HG02884 (cell line): ENCODE measurements at regions not wholly inside any gene's neighbourhood (a gene's known extent, or its start where the extent isn't known, plus 50 kb on each side); places are given as distances from the start of the nearest gene placed in this dataset.

Experiments
- ATAC-seq: cut with Tn5 transposase; IDR thresholded peaks from one replicate; pipeline ENCODE4 v1.9.1; 2021; ENCODE audit warnings: mild to moderate bottlenecking, moderate library complexity; ENCODE audit not compliant: unreplicated experiment

DNA sequence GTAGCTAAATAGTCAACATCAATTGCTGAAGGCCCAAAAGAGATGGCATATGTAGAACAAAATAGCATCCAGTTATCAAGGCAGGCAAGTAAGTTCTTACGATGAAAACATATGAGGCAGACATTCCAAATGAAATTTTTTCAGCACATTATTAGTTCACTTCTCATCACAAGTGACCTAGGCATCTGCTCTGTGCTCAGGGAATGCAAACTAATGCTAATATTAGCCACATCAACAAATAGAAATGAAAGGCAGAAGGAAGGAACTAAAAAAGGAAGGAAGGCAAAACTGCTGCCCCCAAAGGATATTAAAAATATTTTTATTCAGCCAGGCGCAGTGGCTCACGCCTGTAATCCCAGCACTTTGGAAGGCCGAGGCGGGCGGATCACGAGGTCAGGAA lies 51.2 kb upstream of the ROCK1 start:
- ATAC-seq, result no peak

DNA sequence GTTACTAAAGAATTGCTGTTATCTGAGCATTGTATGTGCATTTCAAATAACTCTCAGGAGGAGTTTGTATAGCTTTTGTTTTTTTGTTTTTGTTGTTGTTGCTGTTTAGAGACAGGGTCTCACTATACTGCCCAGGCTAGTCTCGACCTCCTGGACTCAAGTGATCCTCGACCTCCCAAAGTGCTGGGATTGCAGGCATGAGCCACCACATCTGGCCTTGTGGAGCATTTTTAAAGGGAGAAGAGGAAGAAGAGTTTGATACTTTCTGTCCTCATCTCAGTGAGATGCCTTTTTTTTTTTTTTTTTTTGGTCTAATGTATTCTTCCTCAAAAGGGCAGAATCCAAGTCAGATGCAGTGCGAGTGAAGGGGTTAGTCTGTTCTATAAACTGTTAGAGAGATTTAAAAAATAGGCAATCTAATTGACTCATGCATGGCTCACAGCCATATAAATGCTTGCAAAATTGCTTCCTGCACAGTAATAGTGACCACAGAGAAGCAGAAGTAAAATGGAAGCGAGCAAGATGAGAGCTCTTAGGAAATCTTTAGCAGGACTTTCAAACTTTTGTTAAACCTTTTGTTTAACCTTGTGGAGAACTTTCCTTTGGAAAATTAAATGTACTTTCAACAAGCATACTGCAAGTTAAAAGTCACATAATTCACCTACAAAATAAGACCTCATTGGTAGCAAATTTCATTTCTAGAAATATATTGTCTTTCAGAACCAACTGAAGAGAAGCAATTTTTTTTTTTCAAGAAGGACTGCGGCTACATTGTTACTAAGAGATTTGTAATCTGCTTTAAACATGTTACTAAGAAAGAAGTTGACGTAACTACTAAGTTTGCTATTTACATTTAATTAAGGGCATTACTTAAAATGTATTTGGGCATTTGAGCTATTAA lies 52.3 kb upstream of the ROCK1 start:
- ATAC-seq, result no peak

DNA sequence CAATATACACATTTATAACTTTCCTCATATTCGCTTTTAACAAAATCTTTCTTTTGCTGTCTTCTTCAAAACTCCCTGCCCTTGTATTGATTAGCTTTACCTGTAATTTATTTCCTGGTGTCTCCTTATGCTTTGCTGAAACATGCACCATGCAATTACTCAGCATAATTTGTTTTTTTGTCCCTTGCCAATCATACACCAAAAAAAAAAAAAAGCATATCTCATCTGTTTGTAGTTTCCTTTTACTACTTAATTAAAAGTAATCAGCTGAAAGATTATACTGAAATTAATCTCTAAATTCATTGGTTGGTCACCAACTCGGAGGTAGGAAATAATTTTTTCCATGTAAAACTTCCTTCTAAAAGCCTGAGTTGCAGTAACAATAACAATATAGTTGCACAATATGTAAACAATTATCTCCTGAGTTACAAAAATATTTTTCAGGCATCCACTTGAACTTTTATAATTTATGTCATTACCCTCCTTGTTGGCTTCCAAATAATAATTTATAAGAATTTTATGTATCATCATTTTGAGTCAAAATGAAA lies 53.0 kb upstream of the ROCK1 start:
- ATAC-seq, result no peak

DNA sequence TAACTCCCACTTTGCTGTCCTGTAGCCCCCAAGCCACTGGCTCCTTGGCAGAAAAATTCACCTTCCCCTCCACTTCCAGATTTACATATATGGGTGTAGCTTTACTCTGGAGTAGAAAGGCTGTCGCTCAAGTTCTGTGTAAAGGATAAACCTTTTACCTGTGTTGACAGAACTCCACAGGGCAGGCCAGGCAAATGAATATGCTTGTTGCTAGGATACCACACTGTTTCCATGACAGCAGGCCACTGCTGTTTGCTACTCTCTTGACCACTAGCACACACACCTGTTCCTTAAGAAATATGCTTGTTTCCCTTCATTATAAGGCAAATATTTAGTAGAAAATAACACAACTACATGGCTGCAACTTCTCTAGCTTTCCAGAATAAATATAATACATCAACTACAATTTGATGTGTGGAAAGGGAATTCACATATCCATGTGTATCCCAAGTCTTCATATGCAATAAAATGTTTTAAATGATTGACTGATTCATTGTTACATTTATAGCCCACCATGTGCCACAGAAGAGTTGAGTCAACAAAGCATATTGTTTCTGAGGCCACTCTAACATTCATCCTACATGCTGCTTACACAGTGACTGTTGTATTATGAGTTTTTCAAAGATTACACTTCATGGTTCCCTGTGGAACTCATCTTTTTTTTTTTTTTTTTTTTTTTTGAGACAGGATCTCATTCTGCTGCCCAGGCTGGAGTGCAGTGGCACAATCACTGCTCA lies 56.2 kb upstream of the ROCK1 start:
- no peak for ATAC-seq

DNA sequence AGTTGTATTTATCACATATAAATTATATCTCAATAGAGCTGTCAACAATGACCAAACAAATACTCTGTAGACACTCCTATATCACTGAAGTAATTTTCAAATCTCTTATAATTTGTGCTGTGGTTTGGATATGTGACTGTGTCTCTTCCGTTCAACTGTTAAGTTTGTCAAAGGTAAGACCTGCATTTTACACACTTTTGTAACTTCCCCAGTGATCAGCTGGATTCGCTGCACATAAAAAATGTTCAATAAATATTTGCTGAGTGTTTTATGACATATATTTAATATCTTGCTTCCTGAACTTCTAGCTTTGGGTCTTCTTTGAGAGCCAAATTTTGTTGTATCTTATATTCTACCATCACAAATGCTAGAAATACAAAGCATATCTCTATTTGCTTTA lies 57.3 kb upstream of the ROCK1 start:
- ATAC-seq, result no peak

DNA sequence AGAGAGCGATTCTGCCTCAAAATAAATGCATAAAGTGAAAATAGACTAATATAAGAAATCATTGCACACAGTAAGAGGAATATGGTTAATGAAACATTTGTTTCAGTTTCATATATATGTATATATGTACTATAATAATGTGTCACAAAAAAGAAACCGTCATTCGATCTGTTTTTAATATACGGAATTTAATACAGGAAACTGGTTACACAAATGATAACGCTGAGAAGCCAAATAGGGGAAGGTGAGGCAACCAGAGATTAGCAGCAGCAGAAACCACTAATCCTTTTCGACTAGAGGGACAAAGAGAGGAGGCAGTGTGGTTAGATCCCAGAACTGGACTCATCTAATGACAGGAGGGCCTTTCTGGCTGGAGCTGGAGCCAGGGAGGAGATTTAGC lies 64.2 kb upstream of the GREB1L start:
- no peak for ATAC-seq

DNA sequence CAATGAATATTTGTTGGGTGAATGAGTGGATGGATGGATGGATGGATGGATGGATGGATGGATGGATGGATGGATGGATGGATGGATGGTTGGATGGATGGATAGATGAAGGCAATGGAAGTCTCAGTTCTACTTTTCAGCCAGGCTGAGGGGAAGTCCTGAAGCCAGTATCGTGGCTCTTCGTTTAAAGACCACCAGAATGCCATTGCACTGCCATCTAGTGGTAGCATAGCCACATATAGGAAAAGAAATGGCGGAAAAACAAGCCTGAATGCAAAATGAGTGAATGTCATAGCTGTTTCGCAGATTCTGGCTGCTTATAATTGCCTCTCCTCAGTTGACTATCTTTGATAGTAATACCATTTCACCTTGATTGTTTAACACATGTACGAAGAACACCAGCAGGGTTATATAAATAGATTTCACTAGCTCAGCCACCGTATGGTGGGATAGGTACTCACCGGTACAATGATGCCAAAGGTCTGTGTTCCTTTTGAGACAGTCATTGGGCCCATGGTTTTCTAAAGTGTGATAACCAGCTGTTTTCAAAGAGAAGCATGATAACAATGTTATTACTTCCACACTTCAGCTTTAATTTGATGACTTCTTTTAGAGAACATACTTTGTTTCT lies 62.3 kb upstream of the GREB1L start:
- peak; percentile 90 for ATAC-seq

DNA sequence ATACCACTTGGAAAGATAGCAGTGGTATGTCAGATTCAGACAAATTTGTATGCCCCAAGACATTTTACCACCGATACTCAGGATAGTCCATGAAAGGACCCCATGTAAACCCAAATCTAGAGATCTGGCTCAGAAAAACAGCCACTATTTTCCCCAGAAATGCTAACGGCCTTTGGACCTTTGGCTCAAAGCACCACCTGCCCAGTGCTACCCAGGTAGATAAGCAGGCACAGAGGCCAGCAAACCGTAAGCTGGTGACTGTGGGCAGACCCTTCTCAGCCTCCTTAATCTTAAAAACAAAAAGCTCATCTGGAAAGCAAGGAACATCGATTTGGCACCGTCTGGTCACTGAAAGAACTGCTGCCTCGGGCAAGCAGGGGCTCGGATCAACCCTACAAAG lies 61.4 kb upstream of the GREB1L start:
- ATAC-seq, result no peak

DNA sequence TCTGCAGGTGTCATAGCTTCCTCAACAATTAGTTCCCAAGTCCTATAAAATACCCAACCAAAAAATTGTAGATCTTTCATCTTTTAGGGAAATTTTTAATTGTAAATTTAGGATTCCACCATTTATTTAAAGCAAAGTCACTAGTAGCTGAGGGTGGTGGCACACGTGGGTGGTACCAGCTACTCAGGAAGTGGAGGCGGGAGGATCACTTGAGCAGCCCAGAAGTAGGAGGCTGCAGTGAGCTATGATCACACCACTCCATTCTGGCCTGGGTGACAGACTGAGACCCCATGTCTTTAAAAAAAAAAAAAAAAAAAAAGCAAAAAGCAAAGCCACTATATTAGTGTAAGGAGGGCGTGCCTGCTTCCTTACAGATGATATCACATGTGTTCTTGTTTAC lies 60.3 kb upstream of the GREB1L start:
- ATAC-seq, result no peak

DNA sequence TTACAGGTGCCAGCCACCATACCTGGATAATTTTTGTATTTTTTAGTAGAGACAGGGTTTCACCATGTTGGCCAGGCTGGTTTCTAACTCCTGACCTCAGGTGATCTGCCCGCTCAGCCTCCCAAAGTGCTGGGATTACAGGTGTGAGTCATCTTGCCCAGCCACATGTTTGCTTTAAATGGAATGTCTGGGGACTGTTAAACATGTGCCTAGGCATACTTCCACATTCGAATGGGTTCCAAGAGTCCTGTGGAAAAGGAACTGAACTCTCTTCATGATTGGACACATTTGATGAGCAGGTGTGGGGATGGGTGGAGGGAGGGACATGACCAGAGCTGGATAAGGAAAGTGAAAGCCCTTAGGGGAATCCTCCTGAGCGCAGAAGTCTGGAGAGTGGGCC lies 58.4 kb upstream of the GREB1L start:
- no peak for ATAC-seq

DNA sequence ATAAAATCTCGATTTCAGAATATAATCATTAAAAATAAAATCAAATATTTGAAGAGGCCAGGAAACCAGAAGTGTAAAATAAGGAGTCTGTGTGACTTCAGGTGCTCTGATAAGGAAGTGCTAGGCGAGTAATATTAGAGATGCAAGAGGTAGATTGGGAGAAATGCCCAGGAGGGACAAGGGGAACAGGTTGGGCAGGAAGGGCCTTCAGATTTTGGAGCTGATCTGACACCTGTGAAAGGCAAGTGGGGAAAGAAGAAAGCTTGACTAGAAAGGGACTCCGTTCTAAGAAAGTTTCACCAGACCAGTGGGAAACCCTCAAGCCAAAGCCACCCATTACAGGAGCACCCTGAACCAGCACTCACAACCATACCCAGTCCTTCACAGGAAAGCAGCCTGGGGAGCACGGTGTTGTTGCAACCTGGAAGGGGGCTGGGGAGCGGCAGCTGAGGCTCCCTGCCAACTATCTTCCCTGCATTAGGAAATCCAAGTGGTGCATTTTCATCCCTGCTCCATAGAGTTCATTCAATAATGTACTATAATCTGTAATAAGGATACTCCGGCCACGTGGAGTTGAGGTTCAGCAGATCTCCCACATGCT lies 57.5 kb upstream of the GREB1L start:
- no peak for ATAC-seq

DNA sequence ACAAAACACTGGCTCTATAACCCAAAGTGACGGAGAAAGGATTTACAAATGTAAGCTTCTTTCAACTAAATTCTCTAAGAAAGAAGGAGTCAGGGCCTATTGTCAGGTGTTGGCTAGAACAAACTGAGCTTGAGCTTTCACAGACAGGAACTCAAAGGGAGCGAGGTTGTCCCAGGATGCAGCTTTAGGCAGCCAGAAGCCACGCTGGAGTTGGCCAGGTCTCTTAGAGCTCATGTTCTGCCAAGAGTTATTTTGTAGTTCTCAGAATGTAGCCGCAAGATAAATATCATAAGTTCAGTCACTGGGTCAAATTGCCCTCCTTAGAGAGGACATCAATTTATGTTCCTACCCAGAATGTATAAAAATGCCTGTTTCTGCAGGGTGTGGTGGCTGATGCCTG lies 54.1 kb upstream of the GREB1L start:
- no peak for ATAC-seq

DNA sequence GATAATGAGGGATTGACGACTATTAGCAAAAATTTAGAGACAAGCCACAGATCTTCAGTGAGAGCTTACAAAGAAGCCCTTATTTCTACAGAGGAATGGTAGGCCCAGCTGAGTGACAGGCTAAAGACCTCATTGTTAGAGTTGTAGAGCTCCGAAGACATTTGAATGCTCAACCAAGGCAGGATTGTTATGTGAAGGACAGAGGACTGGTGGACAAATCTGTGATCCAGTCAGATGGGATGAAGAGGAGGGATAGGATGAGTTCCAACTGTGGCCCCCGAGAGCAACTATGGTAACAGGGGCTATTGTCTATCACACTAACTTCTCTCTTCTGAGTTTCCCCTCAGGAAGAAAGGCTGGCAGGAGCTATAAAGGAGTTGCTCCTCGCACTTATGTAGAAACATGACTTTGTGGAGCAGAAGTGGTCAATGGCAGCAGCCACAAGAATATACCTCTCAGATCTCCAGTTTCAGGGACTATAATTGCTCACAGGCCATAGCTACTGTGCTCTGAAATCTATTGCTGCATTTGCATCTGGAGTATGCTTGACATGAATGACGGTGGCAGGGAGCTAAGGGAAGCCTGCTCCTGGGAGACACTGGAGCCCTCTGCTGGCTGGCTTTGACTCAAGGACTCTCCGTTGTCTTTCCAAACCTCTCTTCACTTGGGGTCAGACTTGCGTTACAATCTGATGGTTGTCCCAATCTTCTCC lies 50.3 kb upstream of the GREB1L start:
- ATAC-seq, result no peak
